ENCODE measurements at regions not wholly inside any gene's neighbourhood (a gene's known extent, or its start where the extent isn't known, plus 50 kb on each side); places are given as distances from the start of the nearest gene placed in this dataset.

- DNase-seq (ENCODE audit: low read depth): no peak
Measured at GRCh38 chr10:78966844-78967488, 101.8 kb upstream of the ZMIZ1 start.

GRCh38 chr10:78968300-78968942 lies 100.3 kb upstream of the ZMIZ1 start:
- no peak for DNase-seq (ENCODE audit: low read depth)

- no peak for DNase-seq (ENCODE audit: low read depth)
Measured at GRCh38 chr10:78968943-78969342, 99.8 kb upstream of the ZMIZ1 start.

GRCh38 chr10:78969719-78970118 lies 99.0 kb upstream of the ZMIZ1 start:
- DNase-seq (ENCODE audit: low read depth): no peak

GRCh38 chr10:78970261-78970660 lies 98.5 kb upstream of the ZMIZ1 start:
- no peak for DNase-seq (ENCODE audit: low read depth)

- DNase-seq (ENCODE audit: low read depth): no peak
Measured at GRCh38 chr10:78971094-78971682, 97.6 kb upstream of the ZMIZ1 start.

GRCh38 chr10:78972160-78972946 lies 96.4 kb upstream of the ZMIZ1 start:
- no peak for DNase-seq (ENCODE audit: low read depth)

GRCh38 chr10:78972947-78973900 lies 95.5 kb upstream of the ZMIZ1 start:
- peak; percentile 64 for DNase-seq (ENCODE audit: low read depth)

GRCh38 chr10:78973901-78974616 lies 94.7 kb upstream of the ZMIZ1 start:
- DNase-seq (ENCODE audit: low read depth): peak; percentile 11

- peak; percentile 65 for DNase-seq (ENCODE audit: low read depth)
Measured at GRCh38 chr10:78974617-78975317, 94.0 kb upstream of the ZMIZ1 start.

GRCh38 chr10:78975926-78976325 lies 92.8 kb upstream of the ZMIZ1 start:
- no peak for DNase-seq (ENCODE audit: low read depth)

GRCh38 chr10:78976825-78977755 lies 91.7 kb upstream of the ZMIZ1 start:
- no peak for DNase-seq (ENCODE audit: low read depth)

GRCh38 chr10:78979938-78980337 lies 88.8 kb upstream of the ZMIZ1 start:
- DNase-seq (ENCODE audit: low read depth): no peak

GRCh38 chr10:78980354-78980753 lies 88.4 kb upstream of the ZMIZ1 start:
- DNase-seq (ENCODE audit: low read depth): no peak

GRCh38 chr10:78980815-78981214 lies 88.0 kb upstream of the ZMIZ1 start:
- no peak for DNase-seq (ENCODE audit: low read depth)

- no peak for DNase-seq (ENCODE audit: low read depth)
Measured at GRCh38 chr10:78981257-78981969, 87.4 kb upstream of the ZMIZ1 start.

GRCh38 chr10:78981970-78982281 lies 86.8 kb upstream of the ZMIZ1 start:
- DNase-seq (ENCODE audit: low read depth): no peak

- no peak for DNase-seq (ENCODE audit: low read depth)
Measured at GRCh38 chr10:78982726-78983125, 86.0 kb upstream of the ZMIZ1 start.

- DNase-seq (ENCODE audit: low read depth): no peak
Measured at GRCh38 chr10:78983608-78984007, 85.2 kb upstream of the ZMIZ1 start.

All from stimulated activated CD4-positive, alpha-beta T cell treated with anti-CD3 and anti-CD28 coated beads, Interleukin-2, amount 100 ng/mL, for 4 hours (primary cell).